NOMO-1 (cell line): ENCODE measurements at regions not wholly inside any gene's neighbourhood (a gene's known extent, or its start where the extent isn't known, plus 50 kb on each side); places are given as distances from the start of the nearest gene placed in this dataset.
"Not testable (repeated sequence)": the region's sequence is repeated elsewhere in the genome, so short reads cannot be mapped to it uniquely, and the experiment has no call there.

Source experiments
- DNase-seq, 2 experiments: peaks; one replicate each; lab custom pipeline; 2025; ENCODE audit not compliant: unreplicated experiment in 2 of 2; lab: John Stamatoyannopoulos, UW

DNA sequence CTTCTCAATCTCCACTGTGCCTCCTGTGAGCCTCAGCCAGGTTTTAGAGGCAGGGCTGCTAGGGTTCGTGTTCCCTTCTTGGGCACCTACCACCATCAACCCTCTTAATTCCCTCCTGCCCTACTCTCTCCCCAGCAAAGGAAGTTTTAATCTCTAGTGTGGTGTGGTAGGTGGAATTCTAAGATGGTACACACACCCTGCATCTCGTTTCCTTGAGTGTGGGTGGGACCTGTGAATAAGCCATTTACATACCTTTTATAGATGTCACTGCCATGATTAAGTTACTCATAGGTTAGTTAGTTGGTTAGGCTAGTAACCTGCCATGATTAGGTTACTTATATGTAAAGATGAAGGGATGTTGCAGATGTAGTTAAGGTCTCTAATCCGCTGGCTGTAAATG lies 114.8 kb upstream of the VRK1 start:
- DNase-seq = no peak

DNA sequence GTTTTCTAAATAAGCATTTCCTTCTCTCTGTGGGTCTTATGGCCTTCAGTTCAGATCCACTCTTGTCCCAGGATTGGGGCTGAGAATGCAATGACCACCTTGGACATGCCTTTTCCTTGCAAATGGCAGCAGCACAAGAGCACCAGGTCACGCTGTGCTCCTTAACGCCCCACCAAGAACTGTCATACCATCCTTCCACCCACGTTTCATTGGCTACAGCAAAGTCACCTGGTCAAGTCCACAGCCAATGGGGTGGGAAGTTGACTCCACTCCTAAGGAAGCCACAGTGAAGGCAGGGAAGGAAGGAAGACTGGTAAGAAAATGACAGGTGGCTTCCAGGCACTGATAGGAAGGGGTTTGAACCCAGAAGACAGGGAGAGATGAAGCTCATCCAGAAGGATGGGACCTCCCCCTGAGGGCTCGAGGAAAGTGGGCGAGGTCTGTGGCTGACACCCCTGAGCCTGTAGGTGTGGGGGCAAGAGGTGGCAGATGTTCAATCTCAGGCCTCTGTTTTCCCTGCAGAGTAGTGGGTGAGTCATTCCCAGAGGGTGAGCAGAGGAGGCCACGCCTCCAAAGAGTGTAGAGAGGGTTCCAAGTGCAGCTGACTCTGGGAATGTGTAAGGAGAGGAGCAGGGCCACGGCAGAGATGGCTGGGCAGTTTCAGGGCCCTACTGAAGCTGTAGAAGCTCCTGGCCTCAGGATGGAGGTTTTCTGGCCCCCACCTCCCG lies 113.5 kb upstream of the VRK1 start:
- DNase-seq = no peak

- no peak for DNase-seq
These were observed 111.1 kb upstream of the VRK1 start for GRCh38 chr14:96686126-96686525.

GRCh38 chr14:96688629-96689028 lies 108.6 kb upstream of the VRK1 start:
- DNase-seq = peak in 1 of 2 experiments; percentile 17

GRCh38 chr14:96690713-96691383 lies 106.3 kb upstream of the VRK1 start:
- no peak for DNase-seq

DNA sequence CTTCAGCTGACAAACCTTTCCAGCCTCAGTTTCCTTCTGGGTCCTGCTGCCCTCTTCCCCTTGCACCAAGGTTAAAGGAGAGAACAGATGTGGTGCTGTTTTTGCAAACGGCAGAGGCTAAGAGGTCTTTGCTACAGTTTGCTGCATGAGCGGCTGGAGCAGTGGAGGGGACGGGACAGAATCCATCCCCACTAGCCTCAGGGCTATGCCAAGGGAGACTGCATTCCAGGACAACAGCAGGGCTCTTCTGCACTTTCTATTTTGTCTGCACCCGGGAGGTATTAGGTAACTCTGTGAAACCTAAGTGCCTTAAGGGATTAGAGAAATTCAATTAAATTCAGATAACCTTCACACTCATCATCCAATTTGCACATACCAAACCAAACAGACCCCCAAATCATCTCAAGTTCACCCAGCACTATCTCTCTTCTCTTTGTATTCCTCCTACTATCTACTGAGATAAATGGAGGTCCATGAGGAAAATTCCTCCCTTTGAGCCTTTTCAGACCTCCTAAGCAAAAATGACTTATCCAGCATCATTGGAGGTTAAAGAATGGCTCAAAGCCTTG lies 103.8 kb upstream of the VRK1 start:
- no peak for DNase-seq

DNA sequence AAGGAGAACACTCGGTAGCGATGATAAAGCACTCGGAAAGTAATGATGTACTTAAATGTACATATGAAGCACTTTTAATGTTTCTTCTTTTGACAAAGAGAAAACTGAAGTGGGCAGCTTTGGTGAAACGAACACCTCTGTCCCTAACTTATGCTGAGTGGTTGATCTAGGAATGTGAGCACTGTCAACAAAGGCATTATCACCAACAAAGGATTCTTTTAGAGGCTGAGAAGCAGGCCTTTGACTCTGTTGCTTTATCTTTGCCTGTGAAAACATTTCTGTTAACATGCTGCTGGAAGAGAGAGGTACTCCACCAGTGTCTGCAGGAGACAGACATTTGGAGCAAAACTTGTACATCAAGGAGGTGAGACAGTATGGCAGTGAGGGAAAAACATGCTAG lies 103.2 kb upstream of the VRK1 start:
- no peak for DNase-seq

GRCh38 chr14:96698960-96699539 lies 98.1 kb upstream of the VRK1 start:
- DNase-seq = no peak

DNA sequence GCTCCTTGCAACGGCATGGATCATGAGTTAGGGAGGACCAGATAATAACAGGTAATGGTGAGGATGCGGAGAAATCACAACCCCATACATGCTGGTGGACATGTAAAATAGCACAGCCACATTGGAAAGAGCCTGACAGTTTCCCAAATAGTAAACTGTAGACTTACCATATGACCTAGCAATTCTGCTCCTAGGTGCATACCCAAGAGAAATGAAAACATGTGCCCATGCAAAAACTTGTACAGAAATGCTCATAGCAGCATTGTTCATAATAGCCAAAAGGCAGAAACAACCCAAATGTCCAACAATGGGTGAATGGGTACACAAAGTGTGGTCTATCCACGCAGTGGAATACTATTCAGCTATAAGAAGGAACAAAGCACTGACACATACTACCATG lies 97.5 kb upstream of the VRK1 start:
- DNase-seq = no peak

DNA sequence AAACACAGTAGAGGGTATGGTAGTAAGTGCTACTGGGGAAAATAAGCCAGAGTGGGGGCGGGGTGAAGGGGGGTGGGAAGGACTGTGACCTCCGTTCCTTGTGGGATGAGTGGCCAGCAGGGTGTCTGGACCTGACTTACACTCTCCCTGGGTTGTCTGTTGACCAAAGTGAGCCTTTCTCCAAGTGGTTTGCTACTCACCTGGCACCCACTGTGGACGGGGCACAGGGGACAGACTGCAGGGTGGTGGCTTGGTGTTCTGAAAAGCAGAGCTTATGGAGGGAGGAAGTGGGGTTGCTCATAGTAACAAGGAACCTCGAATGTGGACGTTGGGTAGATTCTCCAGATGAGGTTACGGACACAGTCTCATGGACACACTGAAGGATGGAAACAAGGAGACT lies 94.4 kb upstream of the VRK1 start:
- DNase-seq = no peak

GRCh38 chr14:96705422-96706092 lies 91.6 kb upstream of the VRK1 start:
- no peak for DNase-seq

DNA sequence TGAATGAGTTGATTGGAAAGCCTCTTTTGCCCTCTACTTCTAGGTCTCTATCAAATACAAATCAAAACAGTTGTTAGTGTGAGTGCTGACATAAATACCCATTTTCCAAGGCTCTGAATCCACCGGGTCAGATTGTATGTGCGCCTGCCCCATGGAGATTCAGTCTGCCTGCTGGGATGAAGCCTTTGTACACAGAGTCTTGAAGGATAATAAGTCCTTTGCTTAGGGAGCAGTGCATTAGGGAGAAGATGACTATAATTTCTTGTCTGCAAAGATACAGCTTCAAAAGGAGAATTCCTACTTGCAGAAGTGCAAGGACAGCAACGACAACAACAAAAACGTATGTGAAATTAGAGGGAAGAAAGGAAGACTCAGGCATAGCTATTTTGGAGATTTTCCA lies 90.3 kb upstream of the VRK1 start:
- DNase-seq = no peak

GRCh38 chr14:96710060-96710666 lies 87.0 kb upstream of the VRK1 start:
- DNase-seq = no peak

GRCh38 chr14:96711559-96712267 lies 85.5 kb upstream of the VRK1 start:
- DNase-seq = no peak

GRCh38 chr14:96713426-96713825 lies 83.8 kb upstream of the VRK1 start:
- no peak for DNase-seq

DNA sequence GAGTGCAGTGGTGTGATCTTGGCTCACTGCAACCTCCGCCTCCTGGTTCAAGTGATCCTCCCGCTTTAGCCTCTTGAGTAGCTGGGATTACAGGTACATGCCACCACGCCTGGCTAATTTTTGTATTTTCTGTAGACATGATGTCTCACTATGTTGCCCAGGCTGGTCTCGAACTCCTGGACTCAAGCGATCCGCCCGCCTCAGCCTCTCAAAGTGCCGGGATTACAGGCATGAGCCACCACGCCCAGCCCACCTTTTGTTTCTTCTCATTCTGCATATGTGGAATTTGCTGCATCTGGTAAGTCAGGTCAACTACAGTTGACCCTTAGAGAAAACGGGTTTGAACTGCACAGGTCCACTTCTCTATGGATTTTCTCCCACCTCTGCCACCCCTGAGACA lies 82.6 kb upstream of the VRK1 start:
- DNase-seq = not testable (repeated sequence)

DNA sequence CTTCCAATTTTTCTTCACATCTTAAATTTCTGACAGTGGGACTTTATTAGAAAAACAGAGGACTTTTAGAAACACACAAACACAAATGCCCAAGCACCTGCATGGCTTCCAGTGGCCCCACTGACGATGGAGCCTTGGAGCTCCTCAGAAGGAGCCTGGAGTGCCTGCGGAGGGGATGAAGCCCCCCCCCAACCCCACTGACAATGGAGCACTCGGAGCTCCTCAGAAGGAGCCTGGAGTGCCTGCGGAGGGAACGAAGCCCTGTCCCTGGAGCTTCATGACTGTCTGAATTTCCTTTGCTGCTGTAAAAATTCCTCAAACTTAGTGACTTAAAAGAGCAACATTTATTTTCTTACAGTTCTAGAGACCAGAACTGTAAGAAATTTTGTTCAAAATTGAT lies 80.1 kb upstream of the VRK1 start:
- no peak for DNase-seq

DNA sequence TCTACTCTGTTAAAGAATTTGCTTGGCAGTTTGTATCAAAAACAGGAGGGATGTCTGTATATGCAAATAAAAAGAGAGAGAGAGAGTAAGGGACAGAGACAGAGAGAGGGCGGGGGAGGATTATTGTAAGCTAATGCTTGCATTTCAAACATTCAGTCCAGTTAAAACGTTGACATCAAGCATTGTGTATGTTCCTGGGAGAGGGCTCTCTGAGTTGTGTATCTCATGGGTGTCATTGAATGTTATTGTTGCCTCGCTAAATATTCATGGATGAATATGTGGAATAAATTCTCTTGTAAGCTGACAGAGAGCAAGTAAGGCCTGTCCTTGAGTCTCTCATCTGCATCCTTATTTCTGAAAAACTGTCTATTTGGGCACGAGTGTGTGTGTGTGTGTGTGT lies 78.8 kb upstream of the VRK1 start:
- no peak for DNase-seq

GRCh38 chr14:96720702-96721101 lies 76.5 kb upstream of the VRK1 start:
- not testable (repeated sequence) for DNase-seq

DNA sequence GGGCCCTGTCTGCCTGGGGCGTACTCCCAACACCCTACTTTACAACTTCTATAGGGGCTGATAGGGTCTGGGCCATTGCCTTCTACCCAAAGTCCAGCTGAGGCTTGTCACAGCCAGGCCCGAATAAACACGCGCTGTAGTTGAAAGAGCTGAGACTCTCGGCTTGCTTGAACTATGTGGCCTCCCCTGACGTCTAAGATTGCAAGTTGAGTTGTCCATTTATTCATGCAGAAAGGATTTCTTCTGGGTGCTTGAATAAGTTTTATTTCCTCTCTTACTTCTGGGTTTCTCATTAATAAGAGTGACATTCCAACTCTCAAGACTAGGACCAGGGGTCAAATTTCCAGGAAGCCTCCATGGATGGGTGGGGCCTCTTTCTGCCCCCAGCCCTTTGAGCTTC lies 74.4 kb upstream of the VRK1 start:
- DNase-seq = no peak
